Globus pallidus (tissue), 1 donor: ENCODE measurements at regions not wholly inside any gene's neighbourhood (a gene's known extent, or its start where the extent isn't known, plus 50 kb on each side); places are given as distances from the start of the nearest gene placed in this dataset.
"Not testable (repeated sequence)": the region's sequence is repeated elsewhere in the genome, so short reads cannot be mapped to it uniquely, and the experiment has no call there.

Experiments
- DNase-seq: peaks from one replicate; pipeline ENCODE4 v3.0.0-alpha.2; 2015; ENCODE audit warnings: low spot score

GRCh38 chr7:26955516-26955915 lies 91.1 kb upstream of the SKAP2 start:
- no peak for DNase-seq

GRCh38 chr7:26954951-26955350 lies 90.6 kb upstream of the SKAP2 start:
- DNase-seq, result no peak

- no peak for DNase-seq
Observed at GRCh38 chr7:26951407-26951950, 87.1 kb upstream of the SKAP2 start.

- no peak for DNase-seq
Observed at GRCh38 chr7:26950889-26951288, 86.5 kb upstream of the SKAP2 start.

GRCh38 chr7:26949319-26949718 lies 84.9 kb upstream of the SKAP2 start:
- no peak for DNase-seq

GRCh38 chr7:26948617-26949118 lies 84.3 kb upstream of the SKAP2 start:
- DNase-seq, result no peak

- DNase-seq, result no peak
Observed at GRCh38 chr7:26944501-26945358, 80.3 kb upstream of the SKAP2 start.

GRCh38 chr7:26937939-26938623 lies 73.7 kb upstream of the SKAP2 start:
- DNase-seq, result no peak

- no peak for DNase-seq
Observed at GRCh38 chr7:26937306-26937705, 72.9 kb upstream of the SKAP2 start.

- DNase-seq, result not testable (repeated sequence)
Observed at GRCh38 chr7:26932616-26933015, 68.2 kb upstream of the SKAP2 start.

GRCh38 chr7:26930845-26931244 lies 66.5 kb upstream of the SKAP2 start:
- no peak for DNase-seq

- DNase-seq, result peak; percentile 33
Observed at GRCh38 chr7:26930201-26930600, 65.8 kb upstream of the SKAP2 start.

- DNase-seq, result no peak
Observed at GRCh38 chr7:26928703-26929347, 64.4 kb upstream of the SKAP2 start.

GRCh38 chr7:26925768-26926167 lies 61.4 kb upstream of the SKAP2 start:
- DNase-seq, result no peak

GRCh38 chr7:26924149-26924767 lies 59.9 kb upstream of the SKAP2 start:
- no peak for DNase-seq

GRCh38 chr7:26919906-26920493 lies 55.6 kb upstream of the SKAP2 start:
- no peak for DNase-seq

- no peak for DNase-seq
Observed at GRCh38 chr7:26918241-26918640, 53.9 kb upstream of the SKAP2 start.

GRCh38 chr7:26916779-26917320 lies 52.5 kb upstream of the SKAP2 start:
- DNase-seq, result no peak

GRCh38 chr7:26916336-26916735 lies 51.9 kb upstream of the SKAP2 start:
- DNase-seq, result no peak
